Lung (tissue), 11 donors: ENCODE measurements at regions not wholly inside any gene's neighbourhood (a gene's known extent, or its start where the extent isn't known, plus 50 kb on each side); places are given as distances from the start of the nearest gene placed in this dataset.

Experiments used
- ATAC-seq: fragments of 200-7000 bp; cut with Tn5 transposase; one replicate; pipeline ENCODE4 v1.9.1; 2020; ENCODE audit warnings: moderate number of reproducible peaks; ENCODE audit not compliant: insufficient read depth, low FRiP score
- DNase-seq, 3 donors: peaks; one replicate each; pipeline ENCODE4 v3.0.0-alpha.2; 2013 to 2017
- H3K27ac ChIP-seq, 2 donors: one replicate each; pipeline ENCODE4 v1.5.1; 2013; ENCODE audit warnings: mild to moderate bottlenecking in 2 of 2, moderate library complexity in 2 of 2, control low read depth in 1 of 2, inconsistent platforms in 1 of 2, low read depth in 1 of 2, low read length in 1 of 2
- H3K27me3 ChIP-seq, 3 donors: one replicate each; pipeline ENCODE4 v1.5.1; 2013; ENCODE audit warnings: low read length in 2 of 3; ENCODE audit not compliant: control insufficient read depth in 3 of 3, insufficient read depth in 3 of 3
- H3K36me3 ChIP-seq, 4 donors: one replicate each; pipeline ENCODE4 v1.5.1; 2013; ENCODE audit warnings: low read length in 4 of 4, mild to moderate bottlenecking in 1 of 4, moderate library complexity in 1 of 4; ENCODE audit not compliant: control insufficient read depth in 4 of 4, insufficient read depth in 4 of 4
- H3K4me1 ChIP-seq, 5 donors: one replicate each; pipeline ENCODE4 v1.5.1; 2013; ENCODE audit warnings: low read length in 5 of 5, mild to moderate bottlenecking in 2 of 5, moderate library complexity in 1 of 5; ENCODE audit not compliant: control insufficient read depth in 5 of 5, insufficient read depth in 5 of 5
- H3K4me3 ChIP-seq: one replicate; pipeline ENCODE4 v1.5.1; 2013; ENCODE audit warnings: mild to moderate bottlenecking, control low read depth, moderate library complexity
- H3K9ac ChIP-seq, 2 donors: one replicate each; pipeline ENCODE4 v1.5.1; 2013; ENCODE audit warnings: low read length in 2 of 2, control low read depth in 1 of 2; ENCODE audit not compliant: insufficient read depth in 1 of 2
- H3K9me3 ChIP-seq, 4 donors: one replicate each; pipeline ENCODE4 v1.5.1; 2013; ENCODE audit warnings: low read length in 3 of 4, mild to moderate bottlenecking in 1 of 4, moderate library complexity in 1 of 4; ENCODE audit not compliant: control insufficient read depth in 4 of 4, insufficient read depth in 3 of 4
- WGBS, 2 donors: extraction: QIAGEN DNeasy Blood & Tissue Kit; methylation state at CpG; one replicate each; pipeline ENCODE4 v1.1.7; 2013; 5-methylcytosine and 5-hydroxymethylcytosine counted together
- TF ChIP-seq, protein P1 (sequence below): IDR thresholded peaks from 2 replicates; pipeline ENCODE4 v1.5.1; 2012; ENCODE audit warnings: mild to moderate bottlenecking; ENCODE audit errors: control extremely low read depth, extremely low read depth
- donor health status: control.
- donor health status: control.
- donor health status: Bipolar disorder and iron deficiency.
- donor health status: healthy.
- donor health status: DM: yes; HTN: yes; CAD: no.

DNA sequence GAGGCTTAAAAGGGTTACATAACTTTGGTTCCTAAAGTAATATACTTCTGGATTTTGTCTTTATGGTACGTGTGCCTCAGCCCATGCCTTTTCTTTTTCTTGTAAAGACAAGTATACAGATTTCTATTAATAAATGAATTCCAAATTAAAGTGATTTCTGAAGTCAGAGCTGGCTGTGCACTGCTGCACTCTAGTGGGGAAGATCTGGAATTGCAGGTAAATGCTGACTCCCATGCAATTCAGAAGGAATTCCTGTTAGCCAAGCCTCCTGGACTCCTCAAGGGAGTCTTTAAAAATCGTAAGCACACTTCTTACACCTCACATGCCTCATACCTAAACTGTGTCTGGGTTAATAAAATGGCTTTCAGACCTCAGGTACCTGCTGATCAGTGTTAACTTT lies 118.4 kb upstream of the SLC7A1 start:
- Histone ChIP-seq H3K4me3 (no peak overlapping the region), H3K9me3 (peaks cover 0 to 8% (median 2%) of the 10 kb centered on the region in 4 donors), H3K4me1 (peaks cover 0 to 5% (median 0%) of the 10 kb centered on the region in 5 donors), H3K36me3 (no peaks in the 10 kb centered on the region), H3K9ac (no peak overlapping the region), H3K27ac (no peak overlapping the region), H3K27me3 (peaks cover 0 to 4% (median 2%) of the 10 kb centered on the region in 3 donors)
- ATAC-seq (no peak), DNase-seq (no peak)
- TF ChIP-seq, protein P1, sequence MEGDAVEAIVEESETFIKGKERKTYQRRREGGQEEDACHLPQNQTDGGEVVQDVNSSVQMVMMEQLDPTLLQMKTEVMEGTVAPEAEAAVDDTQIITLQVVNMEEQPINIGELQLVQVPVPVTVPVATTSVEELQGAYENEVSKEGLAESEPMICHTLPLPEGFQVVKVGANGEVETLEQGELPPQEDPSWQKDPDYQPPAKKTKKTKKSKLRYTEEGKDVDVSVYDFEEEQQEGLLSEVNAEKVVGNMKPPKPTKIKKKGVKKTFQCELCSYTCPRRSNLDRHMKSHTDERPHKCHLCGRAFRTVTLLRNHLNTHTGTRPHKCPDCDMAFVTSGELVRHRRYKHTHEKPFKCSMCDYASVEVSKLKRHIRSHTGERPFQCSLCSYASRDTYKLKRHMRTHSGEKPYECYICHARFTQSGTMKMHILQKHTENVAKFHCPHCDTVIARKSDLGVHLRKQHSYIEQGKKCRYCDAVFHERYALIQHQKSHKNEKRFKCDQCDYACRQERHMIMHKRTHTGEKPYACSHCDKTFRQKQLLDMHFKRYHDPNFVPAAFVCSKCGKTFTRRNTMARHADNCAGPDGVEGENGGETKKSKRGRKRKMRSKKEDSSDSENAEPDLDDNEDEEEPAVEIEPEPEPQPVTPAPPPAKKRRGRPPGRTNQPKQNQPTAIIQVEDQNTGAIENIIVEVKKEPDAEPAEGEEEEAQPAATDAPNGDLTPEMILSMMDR: no peak
- 74 to 79% methylated on average over 2 of the region's 2 CpGs for WGBS, 2 donors

DNA sequence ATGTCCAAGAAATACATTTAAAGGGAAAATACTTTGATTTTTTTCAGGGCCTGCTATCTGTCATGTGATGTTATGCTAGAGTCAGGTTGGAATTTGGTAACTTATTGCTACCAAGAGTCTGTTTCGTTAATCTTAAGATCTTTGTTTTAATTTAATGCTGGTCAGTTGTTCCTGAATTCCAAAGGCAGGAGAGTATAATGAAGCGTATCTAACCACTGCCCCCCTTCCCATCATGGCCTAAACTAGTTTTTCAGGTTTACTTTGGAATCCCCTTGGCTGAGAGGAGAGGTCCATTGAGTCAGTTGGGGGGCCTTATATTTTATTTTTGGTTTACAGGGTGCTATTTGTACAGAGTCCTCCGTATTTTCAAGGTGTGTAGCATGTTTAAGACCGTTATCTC lies 116.3 kb upstream of the SLC7A1 start:
- Histone ChIP-seq H3K9ac (no peak overlapping the region), H3K4me1 (peaks cover 0 to 5% (median 0%) of the 10 kb centered on the region in 5 donors), H3K9me3 (peaks cover 0 to 8% (median 2%) of the 10 kb centered on the region in 4 donors), H3K36me3 (no peaks in the 10 kb centered on the region), H3K27ac (no peak overlapping the region), H3K27me3 (peaks cover 0 to 4% (median 2%) of the 10 kb centered on the region in 3 donors), H3K4me3 (no peak overlapping the region)
- ATAC-seq (no peak), DNase-seq (no peak)
- TF ChIP-seq, protein P1: no peak
- WGBS, 2 donors: 71 to 81% methylated on average over 4 of the region's 4 CpGs

DNA sequence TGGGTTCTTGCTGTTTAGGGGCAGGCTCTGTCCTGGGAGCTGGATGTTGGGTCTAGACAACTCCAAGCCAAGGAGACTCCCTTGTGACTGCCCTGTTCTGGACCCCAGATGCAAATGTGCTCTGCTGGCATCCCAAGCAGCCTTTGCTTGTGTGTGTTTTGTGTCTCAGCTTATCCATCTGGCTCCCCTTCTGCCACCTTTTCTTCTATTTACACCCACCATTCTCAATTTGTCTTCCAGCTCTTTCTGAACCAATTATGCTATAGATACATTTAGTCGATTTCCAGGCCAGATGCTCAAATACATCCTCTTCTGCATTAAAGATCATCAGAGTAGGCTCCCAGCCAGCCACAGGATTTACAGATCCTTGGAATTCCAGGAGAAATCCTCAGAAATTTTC lies 115.0 kb upstream of the SLC7A1 start:
- TF ChIP-seq, protein P1: no peak
- 96 to 99% methylated on average over 1 of the region's 1 CpG for WGBS, 2 donors

More for the DNA sequence above, 115.0 kb upstream of the SLC7A1 start:
- peaks cover 0 to 13% (median 2%) of the 10 kb centered on the region in 4 donors for H3K9me3 ChIP-seq
- ATAC-seq (no peak), DNase-seq (no peak)
- H3K27ac ChIP-seq: no peak overlapping the region
- H3K4me1 ChIP-seq: peaks cover 0 to 5% (median 0%) of the 10 kb centered on the region in 5 donors
- H3K27me3 ChIP-seq: peaks cover 0 to 4% (median 2%) of the 10 kb centered on the region in 3 donors
- no peaks in the 10 kb centered on the region for H3K36me3 ChIP-seq
- no peak overlapping the region for H3K4me3 ChIP-seq
- H3K9ac ChIP-seq: no peak overlapping the region
